NB4 (cell line): ENCODE measurements at regions not wholly inside any gene's neighbourhood (a gene's known extent, or its start where the extent isn't known, plus 50 kb on each side); places are given as distances from the start of the nearest gene placed in this dataset.
"Not testable (repeated sequence)": the region's sequence is repeated elsewhere in the genome, so short reads cannot be mapped to it uniquely, and the experiment has no call there.

Experiments used
- POLR2A ChIP-seq: IDR thresholded peaks from 2 replicates; pipeline ENCODE4 v1.6.1; 2011; ENCODE audit warnings: mild to moderate bottlenecking; ENCODE audit not compliant: insufficient read length; ENCODE audit errors: extremely low read depth
- TF ChIP-seq, protein P1 (sequence below): IDR thresholded peaks from one replicate; pipeline ENCODE4 v1.5.1; 2012; ENCODE audit warnings: low read depth, low read length

DNA sequence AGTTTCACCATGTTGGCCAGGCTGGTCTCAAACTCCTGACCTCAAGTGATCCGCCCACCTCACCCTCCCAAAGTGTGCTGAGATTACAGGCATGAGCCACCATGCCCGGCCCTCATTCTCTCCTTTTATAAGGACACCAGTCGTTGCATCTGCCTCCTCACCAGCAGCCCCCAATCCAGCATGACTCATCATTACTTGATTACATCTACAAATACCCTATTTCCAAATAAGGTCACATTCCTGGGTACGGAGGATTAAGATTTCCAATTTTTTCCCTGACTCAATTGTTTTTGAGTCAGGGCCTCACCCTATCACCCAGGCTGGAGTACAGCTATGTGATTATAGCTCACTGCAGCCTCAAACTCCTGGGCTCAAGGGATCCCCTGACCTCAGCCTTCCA, 49.8 kb upstream of the DEFB108B start:
- TF ChIP-seq, protein P1, sequence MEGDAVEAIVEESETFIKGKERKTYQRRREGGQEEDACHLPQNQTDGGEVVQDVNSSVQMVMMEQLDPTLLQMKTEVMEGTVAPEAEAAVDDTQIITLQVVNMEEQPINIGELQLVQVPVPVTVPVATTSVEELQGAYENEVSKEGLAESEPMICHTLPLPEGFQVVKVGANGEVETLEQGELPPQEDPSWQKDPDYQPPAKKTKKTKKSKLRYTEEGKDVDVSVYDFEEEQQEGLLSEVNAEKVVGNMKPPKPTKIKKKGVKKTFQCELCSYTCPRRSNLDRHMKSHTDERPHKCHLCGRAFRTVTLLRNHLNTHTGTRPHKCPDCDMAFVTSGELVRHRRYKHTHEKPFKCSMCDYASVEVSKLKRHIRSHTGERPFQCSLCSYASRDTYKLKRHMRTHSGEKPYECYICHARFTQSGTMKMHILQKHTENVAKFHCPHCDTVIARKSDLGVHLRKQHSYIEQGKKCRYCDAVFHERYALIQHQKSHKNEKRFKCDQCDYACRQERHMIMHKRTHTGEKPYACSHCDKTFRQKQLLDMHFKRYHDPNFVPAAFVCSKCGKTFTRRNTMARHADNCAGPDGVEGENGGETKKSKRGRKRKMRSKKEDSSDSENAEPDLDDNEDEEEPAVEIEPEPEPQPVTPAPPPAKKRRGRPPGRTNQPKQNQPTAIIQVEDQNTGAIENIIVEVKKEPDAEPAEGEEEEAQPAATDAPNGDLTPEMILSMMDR = not testable (repeated sequence)
- TF ChIP-seq POLR2A = not testable (repeated sequence)
